IMR-90 (cell line): ENCODE measurements at regions not wholly inside any gene's neighbourhood (a gene's known extent, or its start where the extent isn't known, plus 50 kb on each side); places are given as distances from the start of the nearest gene placed in this dataset.

ENCODE experiments used
- BHLHE40 ChIP-seq: fragments of 150-350 bp; IDR thresholded peaks from 2 replicates; pipeline ENCODE4 v1.6.1; 2016; ENCODE audit warnings: mild to moderate bottlenecking, low read depth, low read length
- CEBPB ChIP-seq: IDR thresholded peaks from 2 replicates; pipeline ENCODE4 v1.6.1; 2012; ENCODE audit warnings: low read depth, low read length, improper control_type of control experiment
- CHD1 ChIP-seq: IDR thresholded peaks from 2 replicates; pipeline ENCODE4 v1.6.1; 2012; ENCODE audit warnings: low read depth, low read length, improper control_type of control experiment
- FOS ChIP-seq: fragments of 150-350 bp; IDR thresholded peaks from 2 replicates; pipeline ENCODE4 v1.6.1; 2016; ENCODE audit warnings: low read depth, low read length
- MAFK ChIP-seq: IDR thresholded peaks from 2 replicates; pipeline ENCODE4 v1.6.1; 2012; ENCODE audit warnings: low read depth, low read length, improper control_type of control experiment
- MXI1 ChIP-seq: IDR thresholded peaks from 2 replicates; pipeline ENCODE4 v1.6.1; 2012; ENCODE audit warnings: low read depth, mild to moderate bottlenecking, low read length, moderate library complexity, borderline replicate concordance
- NFE2L2 ChIP-seq: fragments of 150-350 bp; IDR thresholded peaks from 2 replicates; pipeline ENCODE4 v1.6.1; 2016; ENCODE audit warnings: low read depth, mild to moderate bottlenecking, low read length
- POLR2A ChIP-seq: IDR thresholded peaks from 2 replicates; pipeline ENCODE4 v1.6.1; 2012; ENCODE audit warnings: mild to moderate bottlenecking, low read depth, low read length
- RAD21 ChIP-seq: IDR thresholded peaks from 2 replicates; pipeline ENCODE4 v1.6.1; 2012; ENCODE audit warnings: low read length, improper control_type of control experiment
- RCOR1 ChIP-seq: IDR thresholded peaks from 2 replicates; pipeline ENCODE4 v1.6.1; 2012; ENCODE audit warnings: mild to moderate bottlenecking, low read length, improper control_type of control experiment; ENCODE audit not compliant: insufficient replicate concordance
- RFX5 ChIP-seq: IDR thresholded peaks from 2 replicates; pipeline ENCODE4 v1.8.0; 2012; ENCODE audit warnings: low read depth, mild to moderate bottlenecking, low read length, moderate library complexity
- SMC3 ChIP-seq: fragments of 150-350 bp; IDR thresholded peaks from 2 replicates; pipeline ENCODE4 v1.6.1; 2016; ENCODE audit warnings: low read depth, mild to moderate bottlenecking, antibody characterized with exemption, low read length, moderate library complexity
- TF ChIP-seq, protein P1 (sequence below): conservative IDR thresholded peaks from 2 replicates; pipeline ENCODE4 v1.5.1; 2012; ENCODE audit warnings: mild to moderate bottlenecking, low read depth, low read length, improper control_type of control experiment
- TF ChIP-seq, protein P2 (sequence below): fragments of 150-350 bp; IDR thresholded peaks from 2 replicates; pipeline ENCODE4 v1.6.1; 2017; ENCODE audit warnings: mild to moderate bottlenecking, antibody characterized with exemption, low read length, low read depth

DNA sequence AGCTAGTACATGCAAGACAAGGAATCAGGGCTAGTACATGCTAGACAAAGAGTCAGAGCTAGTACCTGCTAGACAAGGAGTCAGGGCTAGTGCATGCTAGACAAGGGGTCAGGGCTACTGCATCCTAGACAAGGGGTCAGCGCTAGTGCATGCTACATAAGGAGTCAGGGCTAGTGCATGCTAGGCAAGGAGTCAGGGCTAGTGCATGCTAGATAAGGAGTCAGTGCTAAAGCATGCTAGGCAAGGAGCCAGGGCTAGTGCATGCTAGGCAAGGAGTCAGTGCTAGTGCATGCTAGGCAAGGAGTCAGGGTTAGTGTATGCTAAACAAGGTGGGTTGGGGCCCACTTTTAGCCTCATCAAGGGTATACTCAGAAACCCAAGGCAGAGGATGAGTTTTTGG, 90.1 kb upstream of the FAM136A start:
- TF ChIP-seq, protein P1, sequence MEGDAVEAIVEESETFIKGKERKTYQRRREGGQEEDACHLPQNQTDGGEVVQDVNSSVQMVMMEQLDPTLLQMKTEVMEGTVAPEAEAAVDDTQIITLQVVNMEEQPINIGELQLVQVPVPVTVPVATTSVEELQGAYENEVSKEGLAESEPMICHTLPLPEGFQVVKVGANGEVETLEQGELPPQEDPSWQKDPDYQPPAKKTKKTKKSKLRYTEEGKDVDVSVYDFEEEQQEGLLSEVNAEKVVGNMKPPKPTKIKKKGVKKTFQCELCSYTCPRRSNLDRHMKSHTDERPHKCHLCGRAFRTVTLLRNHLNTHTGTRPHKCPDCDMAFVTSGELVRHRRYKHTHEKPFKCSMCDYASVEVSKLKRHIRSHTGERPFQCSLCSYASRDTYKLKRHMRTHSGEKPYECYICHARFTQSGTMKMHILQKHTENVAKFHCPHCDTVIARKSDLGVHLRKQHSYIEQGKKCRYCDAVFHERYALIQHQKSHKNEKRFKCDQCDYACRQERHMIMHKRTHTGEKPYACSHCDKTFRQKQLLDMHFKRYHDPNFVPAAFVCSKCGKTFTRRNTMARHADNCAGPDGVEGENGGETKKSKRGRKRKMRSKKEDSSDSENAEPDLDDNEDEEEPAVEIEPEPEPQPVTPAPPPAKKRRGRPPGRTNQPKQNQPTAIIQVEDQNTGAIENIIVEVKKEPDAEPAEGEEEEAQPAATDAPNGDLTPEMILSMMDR = no peak
- TF ChIP-seq RCOR1 = no peak
- TF ChIP-seq MXI1 = no peak
- no peak for TF ChIP-seq POLR2A
- no peak for TF ChIP-seq SMC3
- no peak for TF ChIP-seq RAD21
- TF ChIP-seq BHLHE40 = no peak
- TF ChIP-seq RFX5 = no peak
- TF ChIP-seq NFE2L2 = no peak
- TF ChIP-seq CHD1 = no peak
- TF ChIP-seq MAFK = no peak
- TF ChIP-seq, protein P2, sequence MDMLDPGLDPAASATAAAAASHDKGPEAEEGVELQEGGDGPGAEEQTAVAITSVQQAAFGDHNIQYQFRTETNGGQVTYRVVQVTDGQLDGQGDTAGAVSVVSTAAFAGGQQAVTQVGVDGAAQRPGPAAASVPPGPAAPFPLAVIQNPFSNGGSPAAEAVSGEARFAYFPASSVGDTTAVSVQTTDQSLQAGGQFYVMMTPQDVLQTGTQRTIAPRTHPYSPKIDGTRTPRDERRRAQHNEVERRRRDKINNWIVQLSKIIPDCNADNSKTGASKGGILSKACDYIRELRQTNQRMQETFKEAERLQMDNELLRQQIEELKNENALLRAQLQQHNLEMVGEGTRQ = no peak
- no peak for TF ChIP-seq CEBPB
- TF ChIP-seq FOS = no peak
